GM21423 (cell line): ENCODE measurements at regions not wholly inside any gene's neighbourhood (a gene's known extent, or its start where the extent isn't known, plus 50 kb on each side); places are given as distances from the start of the nearest gene placed in this dataset.
"Not testable (repeated sequence)": the region's sequence is repeated elsewhere in the genome, so short reads cannot be mapped to it uniquely, and the experiment has no call there.

Source experiments
- ATAC-seq: cut with Tn5 transposase; IDR thresholded peaks from one replicate; pipeline ENCODE4 v1.9.1; 2021; ENCODE audit warnings: mild to moderate bottlenecking, moderate library complexity; ENCODE audit not compliant: unreplicated experiment

- no peak for ATAC-seq
Measured at GRCh38 chr21:27582948-27583430, 616.1 kb upstream of the ADAMTS5 start.

GRCh38 chr21:27582246-27582947 is 615.5 kb upstream of the ADAMTS5 start:
- ATAC-seq: no peak

GRCh38 chr21:27581168-27581567 is 614.3 kb upstream of the ADAMTS5 start:
- no peak for ATAC-seq

- ATAC-seq: no peak
Measured at GRCh38 chr21:27580276-27580675, 613.4 kb upstream of the ADAMTS5 start.

GRCh38 chr21:27578741-27579265 is 611.9 kb upstream of the ADAMTS5 start:
- no peak for ATAC-seq

GRCh38 chr21:27572696-27573095 is 605.8 kb upstream of the ADAMTS5 start:
- no peak for ATAC-seq

GRCh38 chr21:27571706-27572105 is 604.8 kb upstream of the ADAMTS5 start:
- no peak for ATAC-seq

GRCh38 chr21:27570306-27570868 is 603.5 kb upstream of the ADAMTS5 start:
- ATAC-seq: no peak

GRCh38 chr21:27569831-27570230 is 602.9 kb upstream of the ADAMTS5 start:
- ATAC-seq: no peak

GRCh38 chr21:27569091-27569490 is 602.2 kb upstream of the ADAMTS5 start:
- no peak for ATAC-seq

GRCh38 chr21:27567381-27567780 is 600.5 kb upstream of the ADAMTS5 start:
- no peak for ATAC-seq

GRCh38 chr21:27566521-27566920 is 599.6 kb upstream of the ADAMTS5 start:
- ATAC-seq: no peak

GRCh38 chr21:27565364-27565763 is 598.5 kb upstream of the ADAMTS5 start:
- ATAC-seq: no peak

GRCh38 chr21:27564684-27565301 is 597.9 kb upstream of the ADAMTS5 start:
- ATAC-seq: no peak

GRCh38 chr21:27562303-27562702 is 595.4 kb upstream of the ADAMTS5 start:
- ATAC-seq: no peak

GRCh38 chr21:27561116-27561515 is 594.2 kb upstream of the ADAMTS5 start:
- ATAC-seq: no peak

GRCh38 chr21:27557356-27557755 is 590.5 kb upstream of the ADAMTS5 start:
- no peak for ATAC-seq

GRCh38 chr21:27555996-27556395 is 589.1 kb upstream of the ADAMTS5 start:
- ATAC-seq: no peak

GRCh38 chr21:27550287-27550686 is 583.4 kb upstream of the ADAMTS5 start:
- ATAC-seq: no peak

GRCh38 chr21:27548486-27548885 is 581.6 kb upstream of the ADAMTS5 start:
- no peak for ATAC-seq

- no peak for ATAC-seq
Measured at GRCh38 chr21:27545754-27546349, 579.0 kb upstream of the ADAMTS5 start.

- ATAC-seq: not testable (repeated sequence)
Measured at GRCh38 chr21:27542126-27542525, 575.2 kb upstream of the ADAMTS5 start.
